ENCODE measurements at regions not wholly inside any gene's neighbourhood (a gene's known extent, or its start where the extent isn't known, plus 50 kb on each side); places are given as distances from the start of the nearest gene placed in this dataset.

DNA sequence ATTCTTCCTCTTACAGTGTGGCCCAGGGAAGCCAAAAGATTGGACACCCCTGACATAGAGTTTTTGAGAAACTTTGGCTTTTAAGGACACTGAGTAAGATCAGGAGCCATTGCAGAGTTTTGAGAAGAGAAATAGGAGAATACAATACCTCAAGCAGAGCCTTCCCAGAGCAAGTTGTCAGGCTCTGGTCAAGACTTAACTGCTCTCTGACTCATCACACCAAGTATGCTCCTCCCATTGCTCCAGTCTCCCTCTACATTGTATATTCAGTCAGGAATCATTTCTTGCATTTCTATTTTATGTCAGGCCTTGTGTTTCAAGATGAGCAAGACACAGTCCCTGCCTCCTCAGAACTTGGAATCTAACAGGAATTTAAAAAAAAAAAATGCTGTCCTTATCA is 176.4 kb upstream of the FMR1 start:
- Histone ChIP-seq H3K18ac (ENCODE audit: low read depth, low read length) (no peak overlapping the region), H3K36me3 (ENCODE audit: control insufficient read depth, insufficient read depth, low read length) (no peaks in the 10 kb centered on the region), H2AFZ (replicated peaks; ENCODE audit: low read length, poor library complexity) (no peak overlapping the region), H3K9me3 (ENCODE audit: control insufficient read depth, insufficient read depth, low read length) (peaks cover 2% of the 10 kb centered on the region; the same call in 1 of the 2 replicates), H3K4ac (ENCODE audit: low read depth, low read length) (no peak overlapping the region), H2AK5ac (ENCODE audit: low read depth, low read length) (no peak overlapping the region), H2AK9ac (replicated peaks; ENCODE audit: low read depth, low read length, poor library complexity) (no peak overlapping the region), H3K14ac (replicated peaks; ENCODE audit: low read depth, low read length) (no peak overlapping the region), H3K9me1 (ENCODE audit: insufficient read depth, low read length) (no peaks in the 10 kb centered on the region), H3K4me3 (ENCODE audit: insufficient read depth, low read depth, low read length) (no peak overlapping the region), H4K5ac (ENCODE audit: low read depth, low read length) (no peak overlapping the region), H4K20me1 (ENCODE audit: insufficient read depth, low read length) (no peaks in the 10 kb centered on the region), H3K56ac (ENCODE audit: extremely low read depth, insufficient read depth, low read length) (no peak overlapping the region), H4K8ac (ENCODE audit: low read depth in 2 of 2, low read length in 2 of 2) (no peak overlapping the region), H3K79me1 (ENCODE audit: low read depth in 1 of 2, low read length in 2 of 2) (no peaks in the 10 kb centered on the region), H3K23ac (ENCODE audit: low read depth, low read length) (no peak overlapping the region), H3K4me2 (ENCODE audit: low read depth, low read length) (no peak overlapping the region), H3K4me1 (ENCODE audit: control insufficient read depth, insufficient read depth, low read length) (no peaks in the 10 kb centered on the region), H3K27me3 (ENCODE audit: control insufficient read depth, insufficient read depth, low read length) (no peaks in the 10 kb centered on the region), H2BK5ac (ENCODE audit: low read depth, low read length, poor library complexity, severe bottlenecking) (no peak overlapping the region), H3K9ac (ENCODE audit: low read depth, low read length) (no peak overlapping the region), H2BK15ac (ENCODE audit: low read depth, low read length) (no peak overlapping the region), H4K91ac (ENCODE audit: insufficient read depth, low read depth, low read length) (no peak overlapping the region), H2BK120ac (ENCODE audit: low read depth, low read length) (no peak overlapping the region), H3K27ac (ENCODE audit: insufficient read depth, low read length) (no peak overlapping the region), H2BK20ac (ENCODE audit: low read depth, low read length) (no peak overlapping the region)
- intact Hi-C loops (cut with micrococcal nuclease) (no loop called here), dilution Hi-C loops (cut with HindIII; ENCODE audit: low sequenced_read_pairs, unreplicated experiment) (no loop called here), in situ Hi-C loops (cut with MboI; ENCODE audit: low sequenced_read_pairs) (no loop called here)
- POLR2A ChIA-PET (ENCODE audit: unreplicated experiment), result no interaction called here
- CTCF ChIA-PET, result no interaction called here
- TF ChIP-seq, protein P1, sequence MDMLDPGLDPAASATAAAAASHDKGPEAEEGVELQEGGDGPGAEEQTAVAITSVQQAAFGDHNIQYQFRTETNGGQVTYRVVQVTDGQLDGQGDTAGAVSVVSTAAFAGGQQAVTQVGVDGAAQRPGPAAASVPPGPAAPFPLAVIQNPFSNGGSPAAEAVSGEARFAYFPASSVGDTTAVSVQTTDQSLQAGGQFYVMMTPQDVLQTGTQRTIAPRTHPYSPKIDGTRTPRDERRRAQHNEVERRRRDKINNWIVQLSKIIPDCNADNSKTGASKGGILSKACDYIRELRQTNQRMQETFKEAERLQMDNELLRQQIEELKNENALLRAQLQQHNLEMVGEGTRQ (IDR thresholded peaks at IDR 0.05; ENCODE audit: low read depth, low read length), result no peak
- no peak for TF ChIP-seq MAFK (IDR thresholded peaks at IDR 0.05; ENCODE audit: low read depth, low read length)
- no peak for TF ChIP-seq CEBPB (IDR thresholded peaks at IDR 0.05; ENCODE audit: low read depth, low read length)
- no peak for TF ChIP-seq RFX5 (IDR thresholded peaks at IDR 0.05; ENCODE audit: low read depth, low read length)
- no peak for TF ChIP-seq RCOR1 (IDR thresholded peaks at IDR 0.05; ENCODE audit: insufficient replicate concordance, low read length)
- no peak for TF ChIP-seq SMC3 (IDR thresholded peaks at IDR 0.05; ENCODE audit: low read depth, low read length)
- TF ChIP-seq MAZ (IDR thresholded peaks at IDR 0.05; ENCODE audit: borderline replicate concordance, low read depth, low read length), result no peak
- TF ChIP-seq ELK1 (IDR thresholded peaks at IDR 0.05; ENCODE audit: borderline replicate concordance, low read depth, low read length), result no peak
- TF ChIP-seq, protein P2, sequence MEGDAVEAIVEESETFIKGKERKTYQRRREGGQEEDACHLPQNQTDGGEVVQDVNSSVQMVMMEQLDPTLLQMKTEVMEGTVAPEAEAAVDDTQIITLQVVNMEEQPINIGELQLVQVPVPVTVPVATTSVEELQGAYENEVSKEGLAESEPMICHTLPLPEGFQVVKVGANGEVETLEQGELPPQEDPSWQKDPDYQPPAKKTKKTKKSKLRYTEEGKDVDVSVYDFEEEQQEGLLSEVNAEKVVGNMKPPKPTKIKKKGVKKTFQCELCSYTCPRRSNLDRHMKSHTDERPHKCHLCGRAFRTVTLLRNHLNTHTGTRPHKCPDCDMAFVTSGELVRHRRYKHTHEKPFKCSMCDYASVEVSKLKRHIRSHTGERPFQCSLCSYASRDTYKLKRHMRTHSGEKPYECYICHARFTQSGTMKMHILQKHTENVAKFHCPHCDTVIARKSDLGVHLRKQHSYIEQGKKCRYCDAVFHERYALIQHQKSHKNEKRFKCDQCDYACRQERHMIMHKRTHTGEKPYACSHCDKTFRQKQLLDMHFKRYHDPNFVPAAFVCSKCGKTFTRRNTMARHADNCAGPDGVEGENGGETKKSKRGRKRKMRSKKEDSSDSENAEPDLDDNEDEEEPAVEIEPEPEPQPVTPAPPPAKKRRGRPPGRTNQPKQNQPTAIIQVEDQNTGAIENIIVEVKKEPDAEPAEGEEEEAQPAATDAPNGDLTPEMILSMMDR (conservative IDR thresholded peaks at IDR 0.05; ENCODE audit: low read depth, low read length), result no peak
- TF ChIP-seq MXI1 (IDR thresholded peaks at IDR 0.05; ENCODE audit: borderline replicate concordance, low read depth, low read length), result no peak
- no peak for TF ChIP-seq RAD21 (IDR thresholded peaks at IDR 0.05; ENCODE audit: low read length)
- no peak for TF ChIP-seq CHD1 (IDR thresholded peaks at IDR 0.05; ENCODE audit: low read depth, low read length)
- no peak for TF ChIP-seq FOS (IDR thresholded peaks at IDR 0.05; ENCODE audit: low read depth, low read length)
- no peak for TF ChIP-seq BHLHE40 (IDR thresholded peaks at IDR 0.05; ENCODE audit: low read depth, low read length)
- TF ChIP-seq NFE2L2 (IDR thresholded peaks at IDR 0.05; ENCODE audit: low read depth, low read length), result no peak
- TF ChIP-seq POLR2A (IDR thresholded peaks at IDR 0.05; ENCODE audit: low read depth, low read length), result no peak
- DNase-seq, result no peak
- BruUV-seq (replicated peaks), result no TSS peak
- no peak for ATAC-seq (ENCODE audit: low read depth)

All from IMR-90 (cell line).